ENCODE measurements at regions not wholly inside any gene's neighbourhood (a gene's known extent, or its start where the extent isn't known, plus 50 kb on each side); places are given as distances from the start of the nearest gene placed in this dataset.

DNA sequence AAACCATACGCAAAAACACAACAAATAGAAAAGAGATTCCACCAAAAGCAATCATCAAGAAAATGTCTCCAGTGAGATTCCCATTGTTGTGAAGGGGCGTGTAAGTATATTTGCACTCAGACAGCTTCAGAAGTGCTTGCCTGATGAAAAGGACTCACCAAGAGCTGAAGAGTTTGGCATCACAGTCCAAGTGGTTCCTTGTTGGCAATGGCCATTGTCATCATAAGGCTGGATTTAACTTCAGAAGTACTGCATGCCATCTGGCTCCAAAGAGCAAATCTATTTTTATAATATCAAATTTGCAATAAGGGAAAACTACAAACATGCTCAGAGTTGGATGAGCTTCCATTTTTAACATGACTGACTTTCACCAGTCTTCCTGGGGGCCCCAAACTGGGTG is 505.3 kb upstream of the NR2F2 start:
- 73 to 79% methylated on average over 2 of the region's 2 CpGs for WGBS, 2 donors
- no peak for DNase-seq
- intact Hi-C loops (cut with DNase I): no loop called here
- Histone ChIP-seq H3K27ac (no peak overlapping the region), H3K4me1 (no peaks in the 10 kb centered on the region), H3K27me3 (no peaks in the 10 kb centered on the region), H3K4me3 (no peak overlapping the region), H3K36me3 (replicated peaks in 1 of 2; ENCODE audit: insufficient read depth in 1 of 2, low read depth in 2 of 2) (no peaks in the 10 kb centered on the region), H3K9me3 (no peaks in the 10 kb centered on the region)
- no peak for ATAC-seq
- TF ChIP-seq, protein P1, sequence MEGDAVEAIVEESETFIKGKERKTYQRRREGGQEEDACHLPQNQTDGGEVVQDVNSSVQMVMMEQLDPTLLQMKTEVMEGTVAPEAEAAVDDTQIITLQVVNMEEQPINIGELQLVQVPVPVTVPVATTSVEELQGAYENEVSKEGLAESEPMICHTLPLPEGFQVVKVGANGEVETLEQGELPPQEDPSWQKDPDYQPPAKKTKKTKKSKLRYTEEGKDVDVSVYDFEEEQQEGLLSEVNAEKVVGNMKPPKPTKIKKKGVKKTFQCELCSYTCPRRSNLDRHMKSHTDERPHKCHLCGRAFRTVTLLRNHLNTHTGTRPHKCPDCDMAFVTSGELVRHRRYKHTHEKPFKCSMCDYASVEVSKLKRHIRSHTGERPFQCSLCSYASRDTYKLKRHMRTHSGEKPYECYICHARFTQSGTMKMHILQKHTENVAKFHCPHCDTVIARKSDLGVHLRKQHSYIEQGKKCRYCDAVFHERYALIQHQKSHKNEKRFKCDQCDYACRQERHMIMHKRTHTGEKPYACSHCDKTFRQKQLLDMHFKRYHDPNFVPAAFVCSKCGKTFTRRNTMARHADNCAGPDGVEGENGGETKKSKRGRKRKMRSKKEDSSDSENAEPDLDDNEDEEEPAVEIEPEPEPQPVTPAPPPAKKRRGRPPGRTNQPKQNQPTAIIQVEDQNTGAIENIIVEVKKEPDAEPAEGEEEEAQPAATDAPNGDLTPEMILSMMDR (IDR thresholded peaks at IDR 0.05): no peak
- TF ChIP-seq POLR2A (IDR thresholded peaks at IDR 0.05): no peak

DNA sequence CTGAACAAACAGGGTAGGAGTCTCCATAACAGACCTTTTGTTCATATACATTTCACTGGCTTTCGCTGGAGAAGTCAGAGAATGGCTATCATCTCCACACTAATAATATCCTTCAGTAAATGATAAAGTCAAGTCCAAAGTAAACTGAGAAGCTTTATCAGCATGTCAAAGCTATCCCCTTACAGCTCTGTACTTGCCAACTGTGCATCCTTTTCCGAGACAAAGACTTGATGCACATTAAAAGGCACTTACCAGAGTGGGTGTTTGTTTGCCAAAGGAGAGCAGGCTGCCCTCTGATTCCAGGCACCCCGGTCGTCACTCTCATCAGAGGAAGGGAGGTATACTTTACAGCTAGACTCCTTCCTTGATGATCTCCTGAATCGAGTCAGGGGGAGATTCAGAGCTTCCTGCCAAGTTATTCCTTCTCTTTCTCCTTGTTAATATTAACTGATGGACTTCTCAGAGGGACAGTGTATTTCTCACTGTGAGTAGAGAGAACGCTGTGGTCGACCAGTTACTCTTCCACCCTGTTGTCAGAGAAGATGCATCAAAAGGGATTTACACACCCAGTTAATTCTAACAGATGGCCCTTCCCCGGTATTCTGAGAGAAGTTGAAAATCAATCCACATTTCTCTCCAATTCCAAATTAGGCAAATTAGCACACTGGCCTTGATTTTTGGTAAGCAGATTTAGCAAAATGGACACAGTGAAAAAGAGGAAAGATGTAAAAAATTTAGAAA is 504.7 kb upstream of the NR2F2 start:
- Histone ChIP-seq H3K36me3 (replicated peaks in 1 of 2; ENCODE audit: insufficient read depth in 1 of 2, low read depth in 2 of 2) (no peaks in the 10 kb centered on the region), H3K27ac (no peak overlapping the region), H3K4me3 (no peak overlapping the region), H3K9me3 (no peaks in the 10 kb centered on the region), H3K27me3 (no peaks in the 10 kb centered on the region), H3K4me1 (no peaks in the 10 kb centered on the region)
- TF ChIP-seq POLR2A (IDR thresholded peaks at IDR 0.05): no peak
- TF ChIP-seq, protein P1 (IDR thresholded peaks at IDR 0.05): no peak
- ATAC-seq (no peak), DNase-seq (no peak)
- 38 to 39% methylated on average over 8 of the region's 8 CpGs for WGBS, 2 donors
- intact Hi-C loops (cut with DNase I): no loop called here

DNA sequence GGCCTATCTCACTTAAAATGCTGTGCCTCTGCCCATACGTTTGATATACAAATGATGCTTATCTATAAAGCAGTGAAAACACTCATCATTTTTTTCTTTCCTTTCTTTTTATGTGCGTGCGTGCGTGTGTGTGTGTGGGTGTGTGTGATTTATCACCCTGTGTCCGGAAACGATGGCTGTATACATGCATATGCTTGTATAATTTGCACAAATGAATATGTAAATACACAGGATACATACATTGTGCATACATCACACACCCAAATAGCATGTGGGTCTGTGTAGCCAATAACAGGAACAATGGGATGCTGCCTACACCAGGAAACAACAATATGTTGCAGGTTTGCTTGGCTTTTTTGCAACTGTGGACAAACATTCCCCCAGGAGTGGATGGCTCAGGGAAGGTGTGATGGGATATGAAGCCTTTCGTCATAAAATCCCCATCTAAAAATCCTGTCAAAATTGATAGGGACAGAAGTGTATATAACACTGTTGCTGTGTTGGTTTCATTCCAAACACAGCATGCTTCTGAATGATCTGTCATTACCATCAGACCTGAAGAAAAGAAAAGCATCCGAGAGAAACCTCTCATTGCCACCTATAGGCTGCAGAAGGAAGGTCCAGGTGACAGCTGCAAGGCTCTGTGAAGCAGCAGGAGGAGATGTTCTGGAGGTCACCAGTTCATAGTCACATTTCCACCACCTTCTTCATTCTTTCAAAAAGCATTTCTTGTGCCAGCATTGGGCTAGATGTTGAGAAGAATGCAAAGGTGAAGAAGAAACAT is 503.9 kb upstream of the NR2F2 start:
- Histone ChIP-seq H3K27me3 (no peaks in the 10 kb centered on the region), H3K36me3 (replicated peaks in 1 of 2; ENCODE audit: insufficient read depth in 1 of 2, low read depth in 2 of 2) (no peaks in the 10 kb centered on the region), H3K9me3 (no peaks in the 10 kb centered on the region), H3K4me3 (no peak overlapping the region), H3K27ac (no peak overlapping the region), H3K4me1 (no peaks in the 10 kb centered on the region)
- intact Hi-C loops (cut with DNase I): no loop called here
- ATAC-seq (no peak), DNase-seq (no peak)
- TF ChIP-seq, protein P1 (IDR thresholded peaks at IDR 0.05): no peak
- no peak for TF ChIP-seq POLR2A (IDR thresholded peaks at IDR 0.05)
- WGBS, 2 donors: 66 to 67% methylated on average over 8 of the region's 8 CpGs

DNA sequence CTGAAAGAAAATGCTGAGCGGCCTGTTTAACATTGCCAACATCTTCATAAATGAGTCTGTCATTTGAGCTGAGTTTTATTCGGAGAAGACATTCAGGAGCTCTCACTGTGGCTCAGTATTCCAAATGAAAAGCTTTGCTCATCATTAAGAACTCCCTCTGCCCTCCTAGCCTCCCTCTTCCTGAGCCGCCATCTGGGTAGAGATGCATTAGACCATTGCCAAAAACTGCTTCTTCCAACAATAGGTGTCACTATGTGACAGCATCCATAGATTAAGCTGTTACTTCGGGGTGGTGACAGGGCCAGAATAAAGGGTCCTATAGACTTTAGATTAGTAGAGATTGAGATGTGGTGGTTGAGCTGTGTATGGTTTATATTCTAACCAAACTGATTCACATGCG is 501.4 kb upstream of the NR2F2 start:
- intact Hi-C loops (cut with DNase I): no loop called here
- H3K27ac ChIP-seq: no peak overlapping the region
- WGBS, 2 donors: 63 to 66% methylated on average over 5 of the region's 5 CpGs
- H3K9me3 ChIP-seq: no peaks in the 10 kb centered on the region
- no peaks in the 10 kb centered on the region for H3K27me3 ChIP-seq
- TF ChIP-seq POLR2A (IDR thresholded peaks at IDR 0.05): no peak
- TF ChIP-seq, protein P1 (IDR thresholded peaks at IDR 0.05): no peak
- ATAC-seq: no peak
- no peak overlapping the region for H3K4me3 ChIP-seq
- no peaks in the 10 kb centered on the region for H3K4me1 ChIP-seq
- no peak for DNase-seq
- no peaks in the 10 kb centered on the region for H3K36me3 ChIP-seq (replicated peaks in 1 of 2; ENCODE audit: insufficient read depth in 1 of 2, low read depth in 2 of 2)

Measured in body of pancreas (tissue), 4 donors.